C4-2B (cell line): ENCODE measurements at regions not wholly inside any gene's neighbourhood (a gene's known extent, or its start where the extent isn't known, plus 50 kb on each side); places are given as distances from the start of the nearest gene placed in this dataset.

Source experiments
- CTCF ChIP-seq: fragments of 450-650 bp; conservative IDR thresholded peaks from 2 replicates; pipeline ENCODE4 v1.5.1; 2017; ENCODE audit warnings: mild to moderate bottlenecking
- ZFX ChIP-seq: fragments of 450-650 bp; IDR thresholded peaks from 2 replicates; pipeline ENCODE4 v1.6.1; 2017

GRCh38 chr4:184270808-184271413, 53.2 kb upstream of the ENPP6 start:
- TF ChIP-seq CTCF (no peak), ZFX (no peak)
